Breast epithelium (tissue), 4 donors: ENCODE measurements at regions not wholly inside any gene's neighbourhood (a gene's known extent, or its start where the extent isn't known, plus 50 kb on each side); places are given as distances from the start of the nearest gene placed in this dataset.

Experiments
- DNase-seq, 2 donors: peaks; one replicate each; pipeline ENCODE4 v3.0.0-alpha.2; 2019; ENCODE audit warnings: low spot score in 2 of 2
- H3K27ac ChIP-seq, 2 donors: fragments of 200-600 bp; sonication (generic) in 1 of 2; one replicate each; pipeline ENCODE4 v1.5.1; 2016 to 2019; ENCODE audit warnings: mild to moderate bottlenecking in 1 of 2
- H3K27me3 ChIP-seq, 2 donors: fragments of 200-600 bp; sonication (generic) in 1 of 2; one replicate each; pipeline versions ENCODE4 v1.5.1 to v1.6.0; 2017 to 2019; ENCODE audit warnings: control low read depth in 1 of 2, mild to moderate bottlenecking in 1 of 2
- H3K36me3 ChIP-seq: fragments of 200-600 bp; one replicate; pipeline ENCODE4 v1.5.1; 2019
- H3K4me1 ChIP-seq, 2 donors: fragments of 200-600 bp; sonication (generic); one replicate each; pipeline ENCODE4 v1.5.1; 2016 to 2019; ENCODE audit warnings: control low read depth in 1 of 2
- H3K4me3 ChIP-seq, 3 donors: fragments of 200-600 bp; sonication (generic); 1 replicate in 2 of 3; 2 replicates in 1 of 3; pipeline ENCODE4 v1.5.1; 2016 to 2019; ENCODE audit warnings: mild to moderate bottlenecking in 3 of 3, moderate library complexity in 2 of 3
- H3K9me3 ChIP-seq, 2 donors: fragments of 200-600 bp; sonication (generic) in 1 of 2; one replicate each; pipeline ENCODE4 v1.5.1; 2016 to 2019; ENCODE audit warnings: control low read depth in 1 of 2
- CTCF ChIP-seq, 3 donors: fragments of 450-650 bp; IDR thresholded peaks; one replicate each; pipeline ENCODE4 v1.5.1; 2016 to 2017; ENCODE audit warnings: antibody characterized with exemption in 3 of 3, mild to moderate bottlenecking in 3 of 3, moderate library complexity in 3 of 3
- POLR2A ChIP-seq: fragments of 450-650 bp; IDR thresholded peaks from one replicate; pipeline ENCODE4 v1.6.1; 2016; ENCODE audit warnings: antibody characterized with exemption, mild to moderate bottlenecking, moderate library complexity
- POLR2AphosphoS5 ChIP-seq, 3 donors: sonication (generic); formaldehyde crosslinking; IDR thresholded peaks; one replicate each; pipeline ENCODE4 v1.6.1; 2017; ENCODE audit warnings: antibody characterized with exemption in 3 of 3
- intact Hi-C: fragments of 100-400 bp; cut with DNase I; formaldehyde crosslinking; loops from one replicate; pipeline ENCODE4 v1.15.1; 2023; ENCODE audit warnings: low total_unique reads

- intact Hi-C loops: no loop called here
- Histone ChIP-seq H3K4me1 (peaks cover 12 to 25% of the 10 kb centered on the region in 2 donors), H3K36me3 (no peaks in the 10 kb centered on the region), H3K27me3 (no peaks in the 10 kb centered on the region), H3K27ac (peak overlapping the region; percentile 88 to 95), H3K9me3 (no peaks in the 10 kb centered on the region), H3K4me3 (peak overlapping the region; percentile 56 to 77 (median 61))
- no peak for DNase-seq
- no peak for TF ChIP-seq POLR2AphosphoS5 (IDR thresholded peaks at IDR 0.05)
- no peak for TF ChIP-seq POLR2A
Observed at GRCh38 chr12:124389725-124390441, 95.0 kb downstream of the RFLNA start.

- DNase-seq: peak; percentile 76 to 87
- Histone ChIP-seq H3K4me1 (peaks cover 12 to 25% of the 10 kb centered on the region in 2 donors), H3K36me3 (no peaks in the 10 kb centered on the region), H3K27me3 (no peaks in the 10 kb centered on the region), H3K27ac (peak overlapping the region; percentile 88 to 95), H3K9me3 (no peaks in the 10 kb centered on the region), H3K4me3 (peak overlapping the region; percentile 56 to 77 (median 61))
- TF ChIP-seq POLR2AphosphoS5 (IDR thresholded peaks at IDR 0.05) (peak in 2 of 3 donors; percentile 42 to 72), CTCF (IDR thresholded peaks at IDR 0.05) (no peak)
- intact Hi-C loops: no loop called here
Observed at GRCh38 chr12:124389138-124389724, 94.3 kb downstream of the RFLNA start.

DNA sequence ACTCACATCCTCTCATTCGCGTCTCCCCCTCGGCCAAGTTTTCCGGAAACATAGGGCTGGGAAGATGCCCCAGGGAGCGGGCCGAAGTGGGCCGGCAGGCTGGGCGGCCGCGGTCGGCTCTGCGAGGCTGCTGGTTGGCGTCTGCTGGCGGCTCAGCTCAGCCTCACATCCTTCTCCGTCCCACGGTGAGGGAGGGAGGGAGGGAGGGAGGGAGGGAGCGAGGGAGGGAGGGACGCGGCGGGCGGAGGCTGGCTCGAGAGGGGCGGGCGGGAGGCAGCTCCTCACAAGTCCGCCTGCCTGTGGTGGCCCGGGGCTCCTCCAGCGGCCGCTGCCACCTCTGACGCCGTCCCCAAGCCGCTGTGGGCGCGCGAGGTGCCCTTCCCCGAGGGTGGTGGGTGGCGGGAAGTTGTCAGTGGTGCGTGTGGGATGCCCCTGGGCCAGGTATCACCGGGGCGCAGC, 93.8 kb downstream of the RFLNA start:
- Histone ChIP-seq H3K27ac (peak overlapping the region; percentile 88 to 95), H3K27me3 (no peaks in the 10 kb centered on the region), H3K4me1 (peaks cover 12 to 22% of the 10 kb centered on the region in 2 donors), H3K36me3 (no peaks in the 10 kb centered on the region), H3K4me3 (peak overlapping the region; percentile 56 to 77 (median 61)), H3K9me3 (no peaks in the 10 kb centered on the region)
- intact Hi-C loops: no loop called here
- DNase-seq: peak; percentile 69 to 87
- TF ChIP-seq POLR2A (no peak), CTCF (IDR thresholded peaks at IDR 0.05) (no peak), POLR2AphosphoS5 (IDR thresholded peaks at IDR 0.05) (peak in 2 of 3 donors; percentile 20 to 35)

DNA sequence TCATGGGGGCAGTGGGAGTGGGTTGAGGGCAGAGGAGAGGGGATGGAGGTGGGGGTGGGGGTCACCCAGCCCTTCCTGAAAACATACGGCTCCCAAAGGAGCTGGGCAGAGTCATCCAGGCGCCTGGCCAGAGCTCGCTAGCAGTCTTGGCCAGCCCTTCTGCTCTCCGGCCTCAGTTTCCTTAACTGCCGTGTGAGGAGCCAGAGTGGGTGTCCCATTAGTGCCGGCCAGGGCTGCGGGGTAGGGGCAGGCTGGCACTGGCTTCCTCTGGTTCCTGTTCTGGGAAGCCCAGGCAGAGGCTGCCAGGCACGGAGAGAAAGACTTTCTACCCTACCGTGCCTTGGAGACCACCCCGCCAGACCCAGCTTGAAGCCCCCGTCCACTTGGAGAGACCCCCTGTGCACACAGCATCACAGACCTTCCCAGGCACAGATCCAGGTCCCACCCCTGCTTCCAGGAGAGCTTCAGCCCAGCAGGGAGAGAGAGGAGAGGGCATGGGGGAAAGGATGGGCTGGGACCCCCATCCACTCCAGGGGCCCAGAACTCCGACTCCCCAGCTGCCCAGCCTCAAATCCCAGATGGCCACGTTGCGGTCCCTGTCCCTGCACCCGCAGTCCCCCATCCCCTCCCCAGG, 93.3 kb downstream of the RFLNA start:
- Histone ChIP-seq H3K9me3 (no peaks in the 10 kb centered on the region), H3K36me3 (no peaks in the 10 kb centered on the region), H3K27ac (peak overlapping the region; percentile 88 to 95), H3K4me1 (peaks cover 6 to 17% of the 10 kb centered on the region in 2 donors), H3K27me3 (no peaks in the 10 kb centered on the region), H3K4me3 (peak overlapping the region; percentile 56 to 77 (median 61))
- DNase-seq: no peak
- intact Hi-C loops: no loop called here
- TF ChIP-seq POLR2AphosphoS5 (IDR thresholded peaks at IDR 0.05): no peak
- no peak for TF ChIP-seq POLR2A
- no peak for TF ChIP-seq CTCF (IDR thresholded peaks at IDR 0.05)

- Histone ChIP-seq H3K4me1 (peaks cover 2 to 13% of the 10 kb centered on the region in 2 donors), H3K27ac (peak overlapping the region; percentile 88 to 95), H3K4me3 (peak overlapping the region; percentile 56 to 77 (median 61)), H3K27me3 (no peaks in the 10 kb centered on the region), H3K36me3 (no peaks in the 10 kb centered on the region), H3K9me3 (no peaks in the 10 kb centered on the region)
- intact Hi-C loops: no loop called here
- peak in 1 of 3 donors; percentile 23 for TF ChIP-seq POLR2AphosphoS5 (IDR thresholded peaks at IDR 0.05)
- no peak for TF ChIP-seq CTCF (IDR thresholded peaks at IDR 0.05)
- no peak for TF ChIP-seq POLR2A
- DNase-seq: no peak
Observed at GRCh38 chr12:124387528-124387911, 92.6 kb downstream of the RFLNA start.
